ENCODE measurements at regions not wholly inside any gene's neighbourhood (a gene's known extent, or its start where the extent isn't known, plus 50 kb on each side); places are given as distances from the start of the nearest gene placed in this dataset.
"Not testable (repeated sequence)": the region's sequence is repeated elsewhere in the genome, so short reads cannot be mapped to it uniquely, and the experiment has no call there.

- DNase-seq (ENCODE audit: low read depth), result no peak
Measured at GRCh38 chr20:47985092-47985850, 200.0 kb upstream of the SULF2 start.

- DNase-seq (ENCODE audit: low read depth), result no peak
Measured at GRCh38 chr20:47984437-47984836, 199.2 kb upstream of the SULF2 start.

DNA sequence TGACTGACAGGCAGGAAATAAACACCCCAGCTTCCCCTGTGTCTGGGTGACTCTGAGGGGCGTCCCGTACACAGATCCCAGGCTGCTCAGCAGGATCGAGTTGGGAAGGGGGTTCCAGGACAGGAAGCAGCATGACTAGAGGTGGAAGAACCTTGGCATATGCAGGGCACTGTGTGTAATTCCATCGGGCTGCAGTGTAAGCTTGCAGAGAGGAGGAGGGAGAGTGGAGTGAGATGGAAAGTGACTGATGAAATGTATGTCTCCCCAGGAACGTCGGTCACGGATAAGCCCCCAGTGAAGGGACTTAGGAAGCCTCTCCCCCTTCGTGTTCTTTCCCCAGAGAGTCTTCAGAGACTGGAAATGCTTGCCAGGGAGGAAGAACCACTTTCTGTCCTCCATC lies 198.4 kb upstream of the SULF2 start:
- not testable (repeated sequence) for DNase-seq (ENCODE audit: low read depth)

- DNase-seq (ENCODE audit: low read depth), result no peak
Measured at GRCh38 chr20:47982574-47983360, 197.5 kb upstream of the SULF2 start.

DNA sequence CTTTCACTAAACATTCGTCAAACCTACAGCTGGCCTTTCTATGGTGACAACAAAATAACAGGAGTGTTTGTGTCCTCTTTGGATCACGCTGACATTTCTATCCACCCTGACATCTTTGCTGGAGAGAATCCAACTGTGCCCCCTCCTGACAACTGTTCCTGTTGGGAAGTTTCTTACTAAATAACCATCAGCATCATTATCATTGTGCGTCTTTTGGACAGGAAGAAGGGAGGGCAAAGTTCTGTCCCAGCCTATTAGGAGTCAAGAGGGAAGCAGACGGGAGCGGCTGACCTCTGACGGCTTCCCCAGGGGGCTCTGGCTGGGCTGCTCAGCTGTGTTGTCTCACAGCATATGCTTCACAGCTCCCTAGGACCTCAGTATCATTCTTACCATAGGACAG lies 195.9 kb upstream of the SULF2 start:
- DNase-seq (ENCODE audit: low read depth), result no peak

GRCh38 chr20:47980336-47981177 lies 195.3 kb upstream of the SULF2 start:
- no peak for DNase-seq (ENCODE audit: low read depth)

- DNase-seq (ENCODE audit: low read depth), result not testable (repeated sequence)
Measured at GRCh38 chr20:47979361-47980095, 194.2 kb upstream of the SULF2 start.

DNA sequence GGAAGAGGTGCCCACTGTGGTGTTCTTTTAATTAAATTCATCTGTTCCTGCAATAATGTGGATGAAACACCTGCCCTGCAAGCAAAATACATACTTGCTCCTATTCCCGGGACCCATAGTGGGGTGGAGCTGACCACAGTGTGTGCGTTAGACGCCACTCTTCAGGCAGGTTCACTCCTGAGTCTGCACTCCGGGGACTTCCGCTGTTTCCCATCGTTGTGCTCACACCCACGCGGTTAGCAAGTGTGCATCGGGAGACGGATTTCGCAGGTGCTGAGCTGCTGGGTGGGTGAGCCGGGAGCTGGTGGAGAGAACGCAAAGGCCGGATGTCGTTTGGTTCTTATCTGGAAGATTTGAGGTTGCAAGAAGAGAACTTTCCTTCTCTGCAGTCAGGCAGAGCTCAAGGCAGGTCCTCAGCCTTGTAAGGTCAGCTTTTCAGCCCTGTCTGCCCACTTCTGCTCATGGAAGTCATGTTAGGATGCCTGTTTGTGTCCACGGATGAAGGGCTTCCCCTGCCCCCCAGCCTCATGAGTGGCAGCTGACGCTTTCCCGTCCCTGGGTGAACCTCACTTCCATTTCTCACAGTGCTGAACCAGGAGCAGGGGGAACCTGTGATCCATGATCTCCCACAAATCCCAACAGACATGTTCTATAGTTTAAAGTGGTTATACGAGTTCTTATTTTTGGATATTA lies 193.3 kb upstream of the SULF2 start:
- not testable (repeated sequence) for DNase-seq (ENCODE audit: low read depth)

DNA sequence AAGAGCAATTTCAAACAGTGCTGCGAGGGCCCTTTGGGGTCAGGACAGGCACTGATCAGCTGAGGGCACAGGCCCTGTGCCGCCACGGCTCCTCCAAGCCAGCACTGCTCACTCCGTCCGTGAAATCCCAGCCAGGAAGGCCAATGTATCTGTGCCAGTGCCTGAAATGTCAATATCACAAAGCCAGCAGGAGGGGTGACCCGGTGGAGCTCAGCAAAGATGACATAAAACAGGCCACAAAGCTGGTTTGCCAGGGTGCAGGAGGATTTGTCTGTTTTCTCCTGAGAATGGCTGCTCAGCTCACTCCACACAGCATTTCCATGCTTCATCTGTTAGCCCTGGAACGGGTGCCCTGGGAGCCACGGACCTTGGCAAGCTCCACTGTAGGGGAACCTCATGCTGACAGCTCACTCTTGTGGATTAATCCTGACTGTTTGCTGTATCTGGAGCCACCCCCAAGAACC lies 192.5 kb upstream of the SULF2 start:
- not testable (repeated sequence) for DNase-seq (ENCODE audit: low read depth)

GRCh38 chr20:47977017-47977788 lies 191.9 kb upstream of the SULF2 start:
- DNase-seq (ENCODE audit: low read depth), result not testable (repeated sequence)

DNA sequence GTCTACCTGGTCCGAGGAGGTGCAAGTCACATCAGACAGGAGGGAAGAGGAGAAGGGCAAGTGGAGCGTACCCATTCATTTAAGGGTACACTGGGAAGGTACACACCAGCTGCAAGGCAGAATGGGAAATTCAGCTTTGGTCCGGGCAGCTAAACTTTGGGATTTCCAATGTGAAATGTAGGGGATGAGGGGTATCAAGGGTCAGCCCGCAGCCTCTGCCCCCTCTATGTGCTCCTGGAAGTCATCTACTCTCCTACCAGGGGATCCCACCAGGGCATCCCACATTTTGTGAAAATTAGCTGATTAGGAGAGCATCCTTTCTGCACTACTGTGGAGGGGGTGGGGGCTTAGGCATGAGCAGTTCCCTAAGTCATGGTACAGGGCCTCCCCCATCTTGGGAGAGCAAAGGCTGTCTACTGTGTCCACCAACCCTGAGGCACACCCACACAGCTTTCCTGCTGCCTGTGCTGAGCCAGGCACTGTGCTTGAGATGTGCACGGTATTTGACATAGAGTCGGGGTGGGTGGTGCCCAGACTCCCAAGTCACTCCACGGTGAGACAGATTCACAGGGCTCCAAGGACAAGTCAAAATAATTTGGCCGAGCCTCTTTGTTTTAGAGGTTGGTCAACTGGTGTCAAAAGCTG lies 189.1 kb upstream of the SULF2 start:
- DNase-seq (ENCODE audit: low read depth), result no peak

DNA sequence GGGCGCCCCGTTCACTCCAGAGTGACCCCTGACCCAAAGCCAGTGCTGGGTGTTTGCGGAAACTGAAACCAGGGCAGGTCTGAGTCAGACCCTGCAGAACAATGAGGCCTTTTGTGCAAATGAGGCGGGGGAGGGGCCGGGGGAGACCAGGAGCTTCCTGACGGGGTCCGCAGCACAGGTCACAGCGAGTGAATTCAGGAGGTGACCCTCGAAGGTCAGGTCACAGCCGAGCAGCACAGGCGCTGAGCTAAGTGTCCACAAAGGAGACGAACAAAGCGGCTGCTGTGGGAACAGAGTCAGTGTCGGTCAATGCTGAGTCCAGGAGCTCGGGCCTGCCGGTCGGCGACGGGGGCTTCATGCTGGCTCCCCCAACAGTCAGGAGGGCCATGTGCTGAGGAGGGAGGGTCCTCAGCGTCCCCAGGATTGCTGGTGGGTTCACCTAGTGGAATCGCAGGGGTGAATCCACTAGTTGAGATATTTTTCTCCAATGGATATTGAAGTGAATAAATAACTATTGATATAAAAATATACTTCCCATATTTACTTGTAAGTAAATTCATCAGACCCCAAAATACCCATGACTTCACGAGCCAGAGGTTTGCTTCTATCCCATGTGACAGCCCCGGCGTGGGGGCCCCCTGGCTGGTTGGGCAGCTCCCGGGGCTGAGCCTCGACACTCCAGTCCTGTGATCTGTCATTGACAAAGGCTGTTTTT lies 188.4 kb upstream of the SULF2 start:
- no peak for DNase-seq (ENCODE audit: low read depth)

DNA sequence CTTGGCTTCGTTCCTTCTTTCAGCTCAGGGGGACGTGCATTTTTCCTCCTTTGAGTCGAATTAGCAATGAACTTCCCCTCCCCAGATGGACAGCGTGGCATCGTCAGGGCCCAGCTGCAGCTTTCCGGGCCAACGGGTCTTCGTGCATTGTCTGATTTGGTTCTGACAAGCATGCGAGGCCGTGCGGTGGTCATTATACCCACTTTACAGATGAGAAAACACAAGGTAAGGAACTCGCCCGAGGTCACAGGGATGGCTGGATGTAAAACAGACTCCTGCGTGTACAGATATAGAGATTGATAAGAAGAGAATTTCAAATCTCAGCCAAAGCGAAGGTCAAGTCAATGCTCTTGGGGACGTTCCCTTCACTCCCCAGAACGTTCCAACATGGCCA lies 187.6 kb upstream of the SULF2 start:
- DNase-seq (ENCODE audit: low read depth), result no peak

DNA sequence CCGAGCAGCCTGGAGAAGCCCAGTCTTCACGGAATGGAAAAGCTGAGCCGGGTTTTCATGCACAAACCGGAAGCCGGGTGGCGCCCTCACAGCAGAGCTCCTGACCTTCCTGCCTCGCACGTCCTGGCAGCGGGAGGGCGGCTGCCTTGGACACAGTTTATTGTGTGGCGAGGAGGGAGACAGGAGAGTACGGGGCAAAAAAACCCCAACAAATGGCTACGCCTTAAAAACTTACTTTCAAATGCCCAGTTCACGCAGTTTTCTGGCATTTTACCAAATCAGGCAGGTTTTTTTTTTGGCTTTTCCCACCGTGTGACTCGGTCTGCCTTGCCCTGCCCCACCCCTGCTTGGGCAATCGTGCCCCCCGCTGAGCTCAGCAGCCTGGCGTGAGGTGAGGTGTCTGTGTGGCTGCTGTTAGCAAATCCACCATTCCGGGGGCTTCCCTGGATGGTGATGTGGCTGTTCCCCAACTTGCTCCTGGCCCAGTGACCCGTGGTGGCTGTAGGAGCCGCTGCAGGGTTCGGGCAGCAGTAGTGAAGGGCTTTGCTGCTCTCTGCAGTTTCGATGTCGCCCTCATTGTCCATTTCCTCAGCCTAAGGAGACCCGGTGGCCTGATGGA lies 187.1 kb upstream of the SULF2 start:
- DNase-seq (ENCODE audit: low read depth), result not testable (repeated sequence)

DNA sequence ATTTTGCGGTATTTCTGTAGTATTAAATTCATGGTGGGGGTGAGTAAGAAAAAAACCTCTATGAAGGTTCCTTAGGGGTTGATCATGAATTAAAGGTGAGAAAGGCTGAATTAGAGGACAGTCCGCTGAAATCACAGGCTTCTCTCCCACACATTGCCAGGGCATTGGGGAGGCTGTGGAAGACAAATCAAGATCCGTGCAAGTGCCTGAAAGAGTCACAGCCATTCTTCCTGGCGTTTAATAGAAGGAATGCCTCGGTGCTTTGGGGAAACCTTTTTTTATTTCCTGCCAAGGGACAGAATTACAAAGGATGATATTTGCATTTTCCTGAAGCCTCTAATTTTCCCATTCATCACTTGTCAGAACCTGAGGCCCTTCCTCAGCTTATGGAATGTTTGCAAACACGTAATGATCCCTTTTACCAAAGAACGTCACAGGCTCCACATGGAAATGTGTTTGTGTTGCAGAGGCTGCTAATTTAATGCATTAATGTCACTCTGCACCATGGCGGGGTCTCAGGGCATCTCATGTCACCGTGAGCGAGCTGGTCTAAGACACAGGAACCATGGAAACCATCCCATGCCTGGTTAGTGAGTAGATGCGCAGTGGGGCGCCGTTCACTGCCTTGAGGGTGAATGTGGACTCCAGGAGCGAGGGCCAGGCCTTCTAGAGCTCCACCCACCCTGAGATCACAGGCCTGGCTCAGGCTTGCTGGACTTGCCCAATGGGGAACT lies 185.9 kb upstream of the SULF2 start:
- DNase-seq (ENCODE audit: low read depth), result no peak

DNA sequence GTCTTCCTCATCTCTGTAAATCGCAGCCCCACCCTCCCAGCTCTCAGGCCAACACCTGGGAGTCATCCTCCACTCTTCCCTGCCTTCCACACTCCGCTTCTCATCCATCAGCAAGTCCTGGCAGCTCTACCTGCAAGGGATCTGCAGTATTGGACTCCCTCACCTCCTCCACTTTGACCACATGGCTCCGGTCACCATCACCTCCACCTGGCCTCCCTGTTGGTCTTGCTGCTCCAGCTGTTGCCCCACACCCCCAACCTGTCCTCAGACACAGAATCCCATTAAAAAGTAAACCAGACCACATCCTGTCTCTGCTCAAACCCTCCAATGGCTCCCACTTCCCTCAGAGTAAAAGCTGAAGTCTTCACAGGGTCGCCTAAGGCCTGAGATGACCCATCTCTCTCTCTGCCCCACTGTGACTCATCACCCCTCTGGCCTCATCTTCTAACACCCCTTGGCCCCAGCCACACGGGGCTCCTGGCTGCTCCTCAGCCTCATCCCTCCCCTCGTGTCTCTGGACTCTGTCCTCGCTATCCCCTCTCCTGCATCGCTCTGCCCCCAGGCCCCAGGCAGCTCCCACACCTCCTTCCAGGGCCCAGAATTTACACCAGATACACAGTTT lies 185.1 kb upstream of the SULF2 start:
- no peak for DNase-seq (ENCODE audit: low read depth)

GRCh38 chr20:47969426-47969825 lies 184.1 kb upstream of the SULF2 start:
- no peak for DNase-seq (ENCODE audit: low read depth)

All from fibroblast of the conjunctiva (primary cell).